ENCODE measurements at regions not wholly inside any gene's neighbourhood (a gene's known extent, or its start where the extent isn't known, plus 50 kb on each side); places are given as distances from the start of the nearest gene placed in this dataset.

DNA sequence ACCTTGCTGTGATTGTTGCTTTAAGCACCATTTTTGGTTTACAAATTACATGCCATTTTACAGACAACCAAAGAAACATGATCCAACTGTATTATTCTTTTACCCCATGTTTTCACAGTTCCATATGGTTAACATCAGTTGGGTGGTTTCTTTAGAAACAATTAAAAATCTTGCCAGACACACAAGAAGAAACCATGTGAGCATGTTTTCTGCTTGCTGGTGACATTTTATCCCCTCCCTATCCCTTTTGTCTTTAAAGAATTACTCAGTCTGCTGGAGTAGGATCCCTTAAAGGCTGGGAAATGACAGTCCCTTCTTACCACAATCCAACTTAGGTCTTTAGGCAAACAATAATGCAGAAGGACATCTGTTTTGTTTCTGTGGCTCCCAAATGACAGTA is 121.8 kb upstream of the PLXNC1 start:
- TF ChIP-seq, protein P1, sequence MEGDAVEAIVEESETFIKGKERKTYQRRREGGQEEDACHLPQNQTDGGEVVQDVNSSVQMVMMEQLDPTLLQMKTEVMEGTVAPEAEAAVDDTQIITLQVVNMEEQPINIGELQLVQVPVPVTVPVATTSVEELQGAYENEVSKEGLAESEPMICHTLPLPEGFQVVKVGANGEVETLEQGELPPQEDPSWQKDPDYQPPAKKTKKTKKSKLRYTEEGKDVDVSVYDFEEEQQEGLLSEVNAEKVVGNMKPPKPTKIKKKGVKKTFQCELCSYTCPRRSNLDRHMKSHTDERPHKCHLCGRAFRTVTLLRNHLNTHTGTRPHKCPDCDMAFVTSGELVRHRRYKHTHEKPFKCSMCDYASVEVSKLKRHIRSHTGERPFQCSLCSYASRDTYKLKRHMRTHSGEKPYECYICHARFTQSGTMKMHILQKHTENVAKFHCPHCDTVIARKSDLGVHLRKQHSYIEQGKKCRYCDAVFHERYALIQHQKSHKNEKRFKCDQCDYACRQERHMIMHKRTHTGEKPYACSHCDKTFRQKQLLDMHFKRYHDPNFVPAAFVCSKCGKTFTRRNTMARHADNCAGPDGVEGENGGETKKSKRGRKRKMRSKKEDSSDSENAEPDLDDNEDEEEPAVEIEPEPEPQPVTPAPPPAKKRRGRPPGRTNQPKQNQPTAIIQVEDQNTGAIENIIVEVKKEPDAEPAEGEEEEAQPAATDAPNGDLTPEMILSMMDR (IDR thresholded peaks at IDR 0.05 in 2 of 3, conservative IDR thresholded peaks at IDR 0.05 in 1 of 3; ENCODE audit: borderline replicate concordance in 1 of 3, insufficient read depth in 1 of 3, low read depth in 2 of 3, low read length in 2 of 3) = no peak
- TF ChIP-seq POLR2A (IDR thresholded peaks at IDR 0.05; ENCODE audit: borderline replicate concordance, extremely low read depth, insufficient read depth, insufficient read length) = no peak
- TF ChIP-seq CBX3 (IDR thresholded peaks at IDR 0.05; ENCODE audit: low read depth) = no peak
- TF ChIP-seq EZH2 (IDR thresholded peaks at IDR 0.05) = no peak
- TF ChIP-seq POLR2AphosphoS5 (IDR thresholded peaks at IDR 0.05; ENCODE audit: low read depth, low read length) = no peak
- no peak for TF ChIP-seq SIN3A (IDR thresholded peaks at IDR 0.05; ENCODE audit: low read depth)
- TF ChIP-seq, protein P2, sequence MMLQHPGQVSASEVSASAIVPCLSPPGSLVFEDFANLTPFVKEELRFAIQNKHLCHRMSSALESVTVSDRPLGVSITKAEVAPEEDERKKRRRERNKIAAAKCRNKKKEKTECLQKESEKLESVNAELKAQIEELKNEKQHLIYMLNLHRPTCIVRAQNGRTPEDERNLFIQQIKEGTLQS (IDR thresholded peaks at IDR 0.05) = no peak
- TF ChIP-seq, protein P3, sequence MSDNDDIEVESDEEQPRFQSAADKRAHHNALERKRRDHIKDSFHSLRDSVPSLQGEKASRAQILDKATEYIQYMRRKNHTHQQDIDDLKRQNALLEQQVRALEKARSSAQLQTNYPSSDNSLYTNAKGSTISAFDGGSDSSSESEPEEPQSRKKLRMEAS (IDR thresholded peaks at IDR 0.05) = no peak
- no peak for TF ChIP-seq ZNF274 (IDR thresholded peaks at IDR 0.05; ENCODE audit: low read depth, low read length)
- TF ChIP-seq SP1 (IDR thresholded peaks at IDR 0.05; ENCODE audit: low read depth) = no peak
- TF ChIP-seq RAD21 (IDR thresholded peaks at IDR 0.05; ENCODE audit: low read depth) = no peak
- TF ChIP-seq ZFX (IDR thresholded peaks at IDR 0.05) = no peak

Measured in HCT116 (cell line).